A673 (cell line): ENCODE measurements at regions not wholly inside any gene's neighbourhood (a gene's known extent, or its start where the extent isn't known, plus 50 kb on each side); places are given as distances from the start of the nearest gene placed in this dataset.

ENCODE experiments used
- EZH2 ChIP-seq: fragments of 200-600 bp; sonication (generic); IDR thresholded peaks from 2 replicates; pipeline ENCODE4 v1.6.1; 2017; ENCODE audit warnings: borderline replicate concordance, low read depth, mild to moderate bottlenecking, mixed read lengths, antibody characterized with exemption, low read length; ENCODE audit not compliant: poor library complexity, severe bottlenecking
- TF ChIP-seq, protein P1 (sequence below): fragments of 300-800, 200-600 bp; sonication (generic); conservative IDR thresholded peaks from 2 replicates; pipeline ENCODE4 v1.5.1; 2017; ENCODE audit warnings: low read depth, mild to moderate bottlenecking, antibody characterized with exemption, low read length, moderate library complexity, mixed read lengths

DNA sequence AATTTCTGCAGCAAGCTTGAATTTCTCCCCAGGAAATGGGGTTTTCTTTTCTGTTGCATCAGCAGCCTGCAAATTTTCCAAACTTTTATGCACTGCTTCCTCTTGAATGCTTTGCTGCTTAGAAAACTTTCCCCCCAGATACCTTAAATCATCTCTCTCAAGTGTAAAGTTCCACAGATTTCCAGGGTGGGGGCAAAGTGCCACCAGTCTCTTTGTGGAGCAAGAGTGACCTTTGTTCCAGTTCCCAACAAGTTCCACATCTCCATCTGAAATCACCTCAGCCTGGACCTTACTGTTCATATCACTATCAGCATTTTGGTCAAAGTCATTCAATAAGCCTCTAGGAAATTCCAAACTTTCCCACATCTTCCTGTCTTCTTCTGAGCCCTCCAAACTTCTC is 241.6 kb upstream of the TMTC1 start:
- TF ChIP-seq, protein P1, sequence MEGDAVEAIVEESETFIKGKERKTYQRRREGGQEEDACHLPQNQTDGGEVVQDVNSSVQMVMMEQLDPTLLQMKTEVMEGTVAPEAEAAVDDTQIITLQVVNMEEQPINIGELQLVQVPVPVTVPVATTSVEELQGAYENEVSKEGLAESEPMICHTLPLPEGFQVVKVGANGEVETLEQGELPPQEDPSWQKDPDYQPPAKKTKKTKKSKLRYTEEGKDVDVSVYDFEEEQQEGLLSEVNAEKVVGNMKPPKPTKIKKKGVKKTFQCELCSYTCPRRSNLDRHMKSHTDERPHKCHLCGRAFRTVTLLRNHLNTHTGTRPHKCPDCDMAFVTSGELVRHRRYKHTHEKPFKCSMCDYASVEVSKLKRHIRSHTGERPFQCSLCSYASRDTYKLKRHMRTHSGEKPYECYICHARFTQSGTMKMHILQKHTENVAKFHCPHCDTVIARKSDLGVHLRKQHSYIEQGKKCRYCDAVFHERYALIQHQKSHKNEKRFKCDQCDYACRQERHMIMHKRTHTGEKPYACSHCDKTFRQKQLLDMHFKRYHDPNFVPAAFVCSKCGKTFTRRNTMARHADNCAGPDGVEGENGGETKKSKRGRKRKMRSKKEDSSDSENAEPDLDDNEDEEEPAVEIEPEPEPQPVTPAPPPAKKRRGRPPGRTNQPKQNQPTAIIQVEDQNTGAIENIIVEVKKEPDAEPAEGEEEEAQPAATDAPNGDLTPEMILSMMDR: no peak
- TF ChIP-seq EZH2: no peak
